ENCODE measurements at regions not wholly inside any gene's neighbourhood (a gene's known extent, or its start where the extent isn't known, plus 50 kb on each side); places are given as distances from the start of the nearest gene placed in this dataset.

DNA sequence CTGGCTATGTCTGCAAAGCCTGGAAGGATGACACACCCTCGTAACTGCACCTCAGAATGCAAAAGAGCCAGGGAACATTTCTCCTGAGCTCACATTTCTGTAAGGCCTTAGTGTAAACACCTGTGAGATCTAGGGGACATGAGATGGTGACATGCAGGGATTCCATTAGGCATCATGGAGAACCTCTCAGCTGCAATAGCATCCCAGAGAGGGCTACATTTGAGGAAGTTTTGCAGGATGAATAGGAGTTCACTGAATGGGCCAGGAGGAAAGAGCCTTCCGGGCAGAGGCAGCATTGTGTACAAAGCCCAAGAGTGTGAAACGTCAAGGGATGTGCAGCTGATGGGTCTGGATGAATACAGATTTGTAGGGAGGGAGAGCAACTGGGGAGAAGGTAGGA is 223.0 kb upstream of the RPL38 start:
- H3K27me3 ChIP-seq (ENCODE audit: insufficient read depth, low read length): peaks cover 39% of the 10 kb centered on the region

More for the DNA sequence above, 223.0 kb upstream of the RPL38 start:
- Histone ChIP-seq H3K79me2 (ENCODE audit: insufficient read depth, low read length) (no peaks in the 10 kb centered on the region), H3K4me3 (replicated peaks in 1 of 2; ENCODE audit: low read depth in 1 of 2, low read length in 2 of 2) (no peak overlapping the region), H3K4me2 (ENCODE audit: low read length) (no peak overlapping the region), H3K4me1 (ENCODE audit: control insufficient read depth in 1 of 2, insufficient read depth in 2 of 2, low read length in 2 of 2) (no peaks in the 10 kb centered on the region), H3K36me3 (ENCODE audit: control insufficient read depth in 1 of 2, insufficient read depth in 2 of 2, low read length in 2 of 2) (no peaks in the 10 kb centered on the region), H3K9ac (ENCODE audit: low read length) (no peak overlapping the region), H3K27ac (ENCODE audit: low read depth, low read length) (no peak overlapping the region), H2AFZ (ENCODE audit: low read depth, low read length, poor library complexity, severe bottlenecking) (no peak overlapping the region), H3K9me3 (ENCODE audit: control insufficient read depth in 1 of 2, insufficient read depth in 1 of 2, low read depth in 1 of 2, low read length in 2 of 2) (no peaks in the 10 kb centered on the region), H4K20me1 (ENCODE audit: insufficient read depth) (no peaks in the 10 kb centered on the region), H3K9me2 (ENCODE audit: insufficient read depth) (no peaks in the 10 kb centered on the region)
- no TSS peak for BruUV-seq (replicated peaks)
- POLR2A ChIA-PET: no interaction called here
- TF ChIP-seq JUND (IDR thresholded peaks at IDR 0.05): no peak
- TF ChIP-seq SRF (IDR thresholded peaks at IDR 0.05; ENCODE audit: low read depth): no peak
- TF ChIP-seq CBX3 (IDR thresholded peaks at IDR 0.05; ENCODE audit: low read depth): no peak
- no peak for TF ChIP-seq POLR2A (IDR thresholded peaks at IDR 0.05; ENCODE audit: borderline replicate concordance, extremely low read depth, insufficient read depth, insufficient read length)
- TF ChIP-seq, protein P1, sequence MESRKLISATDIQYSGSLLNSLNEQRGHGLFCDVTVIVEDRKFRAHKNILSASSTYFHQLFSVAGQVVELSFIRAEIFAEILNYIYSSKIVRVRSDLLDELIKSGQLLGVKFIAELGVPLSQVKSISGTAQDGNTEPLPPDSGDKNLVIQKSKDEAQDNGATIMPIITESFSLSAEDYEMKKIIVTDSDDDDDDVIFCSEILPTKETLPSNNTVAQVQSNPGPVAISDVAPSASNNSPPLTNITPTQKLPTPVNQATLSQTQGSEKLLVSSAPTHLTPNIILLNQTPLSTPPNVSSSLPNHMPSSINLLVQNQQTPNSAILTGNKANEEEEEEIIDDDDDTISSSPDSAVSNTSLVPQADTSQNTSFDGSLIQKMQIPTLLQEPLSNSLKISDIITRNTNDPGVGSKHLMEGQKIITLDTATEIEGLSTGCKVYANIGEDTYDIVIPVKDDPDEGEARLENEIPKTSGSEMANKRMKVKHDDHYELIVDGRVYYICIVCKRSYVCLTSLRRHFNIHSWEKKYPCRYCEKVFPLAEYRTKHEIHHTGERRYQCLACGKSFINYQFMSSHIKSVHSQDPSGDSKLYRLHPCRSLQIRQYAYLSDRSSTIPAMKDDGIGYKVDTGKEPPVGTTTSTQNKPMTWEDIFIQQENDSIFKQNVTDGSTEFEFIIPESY (IDR thresholded peaks at IDR 0.05; ENCODE audit: extremely low read depth, insufficient replicate concordance, low read length): no peak
- TF ChIP-seq, protein P2, sequence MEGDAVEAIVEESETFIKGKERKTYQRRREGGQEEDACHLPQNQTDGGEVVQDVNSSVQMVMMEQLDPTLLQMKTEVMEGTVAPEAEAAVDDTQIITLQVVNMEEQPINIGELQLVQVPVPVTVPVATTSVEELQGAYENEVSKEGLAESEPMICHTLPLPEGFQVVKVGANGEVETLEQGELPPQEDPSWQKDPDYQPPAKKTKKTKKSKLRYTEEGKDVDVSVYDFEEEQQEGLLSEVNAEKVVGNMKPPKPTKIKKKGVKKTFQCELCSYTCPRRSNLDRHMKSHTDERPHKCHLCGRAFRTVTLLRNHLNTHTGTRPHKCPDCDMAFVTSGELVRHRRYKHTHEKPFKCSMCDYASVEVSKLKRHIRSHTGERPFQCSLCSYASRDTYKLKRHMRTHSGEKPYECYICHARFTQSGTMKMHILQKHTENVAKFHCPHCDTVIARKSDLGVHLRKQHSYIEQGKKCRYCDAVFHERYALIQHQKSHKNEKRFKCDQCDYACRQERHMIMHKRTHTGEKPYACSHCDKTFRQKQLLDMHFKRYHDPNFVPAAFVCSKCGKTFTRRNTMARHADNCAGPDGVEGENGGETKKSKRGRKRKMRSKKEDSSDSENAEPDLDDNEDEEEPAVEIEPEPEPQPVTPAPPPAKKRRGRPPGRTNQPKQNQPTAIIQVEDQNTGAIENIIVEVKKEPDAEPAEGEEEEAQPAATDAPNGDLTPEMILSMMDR (IDR thresholded peaks at IDR 0.05 in 2 of 3, conservative IDR thresholded peaks at IDR 0.05 in 1 of 3; ENCODE audit: borderline replicate concordance in 1 of 3, insufficient read depth in 1 of 3, low read depth in 2 of 3, low read length in 2 of 3): no peak
- TF ChIP-seq YY1 (IDR thresholded peaks at IDR 0.05; ENCODE audit: extremely low read depth, insufficient replicate concordance, low read depth, low read length): no peak
- TF ChIP-seq, protein P3, sequence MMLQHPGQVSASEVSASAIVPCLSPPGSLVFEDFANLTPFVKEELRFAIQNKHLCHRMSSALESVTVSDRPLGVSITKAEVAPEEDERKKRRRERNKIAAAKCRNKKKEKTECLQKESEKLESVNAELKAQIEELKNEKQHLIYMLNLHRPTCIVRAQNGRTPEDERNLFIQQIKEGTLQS (IDR thresholded peaks at IDR 0.05): no peak
- no peak for TF ChIP-seq POLR2AphosphoS5 (IDR thresholded peaks at IDR 0.05; ENCODE audit: low read depth, low read length)
- TF ChIP-seq ELF1 (IDR thresholded peaks at IDR 0.05; ENCODE audit: borderline replicate concordance, low read depth): no peak
- no peak for TF ChIP-seq SIN3A (IDR thresholded peaks at IDR 0.05; ENCODE audit: low read depth)
- TF ChIP-seq ZNF274 (IDR thresholded peaks at IDR 0.05; ENCODE audit: low read depth, low read length): no peak
- TF ChIP-seq SP1 (IDR thresholded peaks at IDR 0.05; ENCODE audit: low read depth): no peak
- no peak for TF ChIP-seq EZH2phosphoT487 (IDR thresholded peaks at IDR 0.05; ENCODE audit: borderline replicate concordance)
- no peak for TF ChIP-seq EZH2 (IDR thresholded peaks at IDR 0.05)
- no peak for TF ChIP-seq FOSL1 (IDR thresholded peaks at IDR 0.05; ENCODE audit: low read depth)
- TF ChIP-seq EGR1 (IDR thresholded peaks at IDR 0.05; ENCODE audit: low read depth): no peak
- TF ChIP-seq RAD21 (IDR thresholded peaks at IDR 0.05; ENCODE audit: low read depth): no peak
- no peak for TF ChIP-seq ZFX (IDR thresholded peaks at IDR 0.05)
- DNase-seq (ENCODE audit: low read depth, low spot score) (no peak), ATAC-seq (no peak)
- RAD21 ChIA-PET (ENCODE audit: low non-redundant PET in 1 of 2, low total read pairs in 2 of 2, uncharacterized antibody in 2 of 2, unreplicated experiment in 2 of 2): no interaction called here
- intact Hi-C loops (cut with micrococcal nuclease): no loop called here
- CTCF ChIA-PET: no interaction called here

Measured in HCT116 (cell line).